ENCODE measurements at regions not wholly inside any gene's neighbourhood (a gene's known extent, or its start where the extent isn't known, plus 50 kb on each side); places are given as distances from the start of the nearest gene placed in this dataset.

- Histone ChIP-seq H3F3A (ENCODE audit: insufficient read depth, low read length, poor library complexity, severe bottlenecking) (no peaks in the 10 kb centered on the region), H3K79me2 (replicated peaks; ENCODE audit: insufficient read depth, low read length) (no peaks in the 10 kb centered on the region), H3K27ac (ENCODE audit: low read length) (no peak overlapping the region), H3K36me3 (ENCODE audit: insufficient read depth, low read length) (no peaks in the 10 kb centered on the region), H3K4me3 (ENCODE audit: low read length) (no peak overlapping the region), H3K4me2 (ENCODE audit: low read length) (no peak overlapping the region), H4K20me1 (ENCODE audit: insufficient read depth) (no peaks in the 10 kb centered on the region), H3K9me3 (ENCODE audit: low read length) (no peaks in the 10 kb centered on the region), H3K9me2 (ENCODE audit: insufficient read depth, low read length) (no peaks in the 10 kb centered on the region), H3K9ac (ENCODE audit: low read length) (no peak overlapping the region), H2AFZ (ENCODE audit: low read depth, low read length) (no peak overlapping the region), H3K27me3 (ENCODE audit: insufficient read depth, low read depth, low read length) (no peaks in the 10 kb centered on the region)
- TF ChIP-seq MXI1 (conservative IDR thresholded peaks at IDR 0.05; ENCODE audit: poor library complexity, severe bottlenecking) (no peak), POLR2AphosphoS5 (IDR thresholded peaks at IDR 0.05) (no peak), SMC3 (conservative IDR thresholded peaks at IDR 0.05; ENCODE audit: poor library complexity) (no peak), TAF1 (IDR thresholded peaks at IDR 0.05; ENCODE audit: low read depth) (no peak), REST (IDR thresholded peaks at IDR 0.05; ENCODE audit: borderline replicate concordance) (no peak), RAD21 (conservative IDR thresholded peaks at IDR 0.05) (no peak), EP300 (conservative IDR thresholded peaks at IDR 0.05; ENCODE audit: poor library complexity, severe bottlenecking) (no peak), CTCF (IDR thresholded peaks at IDR 0.05; ENCODE audit: poor library complexity, severe bottlenecking) (no peak), EZH2 (IDR thresholded peaks at IDR 0.05; ENCODE audit: borderline replicate concordance, insufficient read depth, low read length, poor library complexity, severe bottlenecking) (no peak)
Observed at GRCh38 chr6:139588734-139589593, 214.5 kb upstream of the CITED2 start.

GRCh38 chr6:139588076-139588639, 213.7 kb upstream of the CITED2 start:
- TF ChIP-seq CTCF (IDR thresholded peaks at IDR 0.05; ENCODE audit: poor library complexity, severe bottlenecking) (no peak), REST (IDR thresholded peaks at IDR 0.05; ENCODE audit: borderline replicate concordance) (no peak), TAF1 (IDR thresholded peaks at IDR 0.05; ENCODE audit: low read depth) (no peak), EP300 (conservative IDR thresholded peaks at IDR 0.05; ENCODE audit: poor library complexity, severe bottlenecking) (no peak), EZH2 (IDR thresholded peaks at IDR 0.05; ENCODE audit: borderline replicate concordance, insufficient read depth, low read length, poor library complexity, severe bottlenecking) (no peak), RAD21 (conservative IDR thresholded peaks at IDR 0.05) (no peak), SMC3 (conservative IDR thresholded peaks at IDR 0.05; ENCODE audit: poor library complexity) (no peak), POLR2AphosphoS5 (IDR thresholded peaks at IDR 0.05) (no peak), MXI1 (conservative IDR thresholded peaks at IDR 0.05; ENCODE audit: poor library complexity, severe bottlenecking) (no peak)
- Histone ChIP-seq H3K27me3 (ENCODE audit: insufficient read depth, low read depth, low read length) (no peaks in the 10 kb centered on the region), H3K4me3 (ENCODE audit: low read length) (no peak overlapping the region), H3K27ac (ENCODE audit: low read length) (no peak overlapping the region), H3K4me2 (ENCODE audit: low read length) (no peak overlapping the region), H4K20me1 (ENCODE audit: insufficient read depth) (no peaks in the 10 kb centered on the region), H3K9me3 (ENCODE audit: low read length) (no peaks in the 10 kb centered on the region), H3K9me2 (ENCODE audit: insufficient read depth, low read length) (no peaks in the 10 kb centered on the region), H2AFZ (ENCODE audit: low read depth, low read length) (no peak overlapping the region), H3K36me3 (ENCODE audit: insufficient read depth, low read length) (no peaks in the 10 kb centered on the region), H3K79me2 (replicated peaks; ENCODE audit: insufficient read depth, low read length) (no peaks in the 10 kb centered on the region), H3K9ac (ENCODE audit: low read length) (no peak overlapping the region), H3F3A (ENCODE audit: insufficient read depth, low read length, poor library complexity, severe bottlenecking) (no peaks in the 10 kb centered on the region)

Measured in neural cell (in vitro differentiated cells).